ENCODE measurements at regions not wholly inside any gene's neighbourhood (a gene's known extent, or its start where the extent isn't known, plus 50 kb on each side); places are given as distances from the start of the nearest gene placed in this dataset.

GRCh38 chr5:60056191-60056590, 162.7 kb upstream of the PDE4D start:
- TF ChIP-seq POLR2A (IDR thresholded peaks at IDR 0.05; ENCODE audit: low read length) (no peak), GATA1 (IDR thresholded peaks at IDR 0.05; ENCODE audit: low read depth, low read length) (no peak)

Measured in erythroblast (primary cell).